Suppressor macrophage treated with lipopolysaccharide for 4 hours (primary cell): ENCODE measurements at regions not wholly inside any gene's neighbourhood (a gene's known extent, or its start where the extent isn't known, plus 50 kb on each side); places are given as distances from the start of the nearest gene placed in this dataset.

Experiments used
- DNase-seq: peaks from one replicate; pipeline ENCODE4 v3.0.0-alpha.2; 2020

DNA sequence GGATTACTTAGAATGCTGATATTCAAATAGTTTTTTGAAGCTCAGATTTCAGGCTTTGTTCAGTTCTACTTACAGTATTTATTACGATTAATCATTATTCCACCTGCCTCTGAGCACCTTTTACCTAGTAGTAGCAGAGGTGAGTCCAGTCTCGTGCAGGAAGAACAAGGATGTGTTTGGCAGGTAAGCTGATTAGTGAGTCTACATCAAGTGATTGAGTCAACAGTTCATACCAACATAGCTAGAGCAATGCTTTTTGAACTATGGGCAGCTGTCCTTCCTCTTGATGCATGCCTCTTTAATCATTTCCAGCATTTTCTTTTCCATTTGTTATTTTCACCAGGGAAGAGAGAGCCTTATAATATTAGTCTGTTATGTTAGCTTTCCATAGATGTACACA is 838.9 kb downstream of the USP25 start:
- no peak for DNase-seq

DNA sequence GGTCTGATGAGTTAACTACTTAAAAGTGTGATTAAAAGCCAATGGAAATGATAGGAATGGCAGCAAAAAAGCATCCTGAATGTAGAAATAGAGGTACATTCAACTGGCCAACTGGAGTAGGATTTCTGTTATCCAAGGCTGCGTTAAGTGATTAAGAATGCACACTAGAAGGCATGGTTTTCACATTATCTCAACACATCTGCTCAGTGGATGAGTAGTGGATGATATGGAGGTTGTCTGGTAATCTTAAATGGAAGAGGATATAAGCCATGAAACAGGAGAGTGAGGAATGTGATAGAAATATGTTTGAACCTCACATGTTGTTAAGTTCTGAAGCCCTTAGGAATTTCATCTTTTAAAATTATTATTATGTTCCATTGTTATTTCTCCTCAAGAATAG is 839.9 kb downstream of the USP25 start:
- DNase-seq = no peak

DNA sequence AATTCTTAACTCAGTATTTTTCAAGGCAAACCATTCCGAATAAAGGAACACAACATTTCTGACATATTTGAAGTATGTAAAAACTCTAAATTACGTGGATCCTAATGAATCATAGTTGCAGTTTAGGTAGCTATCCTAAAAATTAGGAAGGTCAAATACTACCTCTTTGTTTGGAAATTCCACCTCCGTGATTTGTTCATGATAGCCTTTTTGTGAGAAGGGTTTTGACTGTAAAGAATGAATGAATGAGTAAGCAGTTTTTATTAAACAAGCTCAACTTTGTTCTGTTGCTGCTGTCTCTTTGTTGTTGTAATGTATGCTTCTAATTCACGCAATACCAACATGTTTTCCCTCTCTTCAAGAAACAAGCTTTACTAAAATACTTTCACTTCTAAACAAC is 840.4 kb downstream of the USP25 start:
- DNase-seq = no peak

GRCh38 chr21:16570856-16571255 is 841.1 kb downstream of the USP25 start:
- DNase-seq = no peak

- DNase-seq = no peak
These were observed 841.8 kb downstream of the USP25 start for GRCh38 chr21:16571594-16571993.

DNA sequence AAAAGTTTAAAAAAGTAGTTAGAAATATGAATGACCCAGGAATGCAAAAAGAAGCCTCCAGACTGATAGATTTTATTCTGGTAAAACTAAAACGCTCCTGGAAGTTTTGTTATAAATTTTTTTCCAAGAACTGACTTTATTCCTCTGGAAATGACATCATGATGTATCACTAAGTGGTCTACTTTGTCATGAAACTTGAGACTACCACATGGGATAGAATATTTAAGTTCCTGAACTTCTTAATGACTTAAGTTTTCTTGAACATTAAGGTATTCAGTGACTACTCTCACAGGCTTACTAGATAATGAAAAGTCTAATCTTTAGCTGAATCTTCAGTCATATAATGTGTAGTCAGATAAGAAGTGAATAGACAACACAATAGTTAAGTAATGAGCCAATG is 842.2 kb downstream of the USP25 start:
- no peak for DNase-seq

- DNase-seq = no peak
These were observed 843.8 kb downstream of the USP25 start for GRCh38 chr21:16573578-16573977.

DNA sequence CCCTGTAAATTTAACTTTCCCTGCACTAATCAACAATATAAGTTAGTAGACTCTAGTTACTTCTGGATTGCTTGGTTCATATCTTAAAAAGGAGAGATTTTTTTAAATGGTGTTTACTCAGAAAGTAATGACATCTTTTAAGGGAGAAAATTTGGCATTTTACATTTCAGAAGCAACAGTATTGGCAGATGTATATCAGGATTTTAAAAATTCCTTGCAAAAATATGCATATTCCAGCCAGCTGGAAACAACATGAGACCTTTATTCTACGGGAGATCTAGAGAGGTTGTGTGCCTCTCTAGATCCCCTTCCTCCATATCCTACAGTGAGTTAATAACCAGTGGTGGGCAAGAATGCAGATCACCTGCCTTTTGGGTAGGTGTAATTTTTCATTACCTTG is 848.2 kb downstream of the USP25 start:
- DNase-seq = no peak

- DNase-seq = no peak
These were observed 849.1 kb downstream of the USP25 start for GRCh38 chr21:16578912-16579311.

- DNase-seq = no peak
These were observed 849.8 kb downstream of the USP25 start for GRCh38 chr21:16579538-16579937.

GRCh38 chr21:16580661-16581060 is 850.9 kb downstream of the USP25 start:
- no peak for DNase-seq

DNA sequence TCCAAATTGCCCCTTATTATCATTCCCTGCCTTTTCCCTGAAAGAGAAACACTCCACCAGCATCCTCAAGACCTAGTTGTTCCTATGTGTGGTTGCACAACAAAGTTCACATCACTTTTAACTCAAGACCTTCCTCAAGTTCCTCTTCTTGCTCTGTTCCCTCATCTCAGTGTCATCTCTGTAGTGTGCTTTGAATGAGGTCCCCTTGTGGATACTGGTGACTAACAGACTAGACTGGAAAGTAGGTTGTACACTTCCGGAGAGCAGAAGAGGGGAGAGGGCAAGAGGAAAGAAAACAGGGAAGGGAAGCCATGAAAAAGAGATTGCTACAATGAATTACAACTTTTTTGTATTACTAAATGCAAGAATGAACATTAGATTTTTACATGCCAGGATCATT is 853.8 kb downstream of the USP25 start:
- DNase-seq = peak; percentile 47

- no peak for DNase-seq
These were observed 855.0 kb downstream of the USP25 start for GRCh38 chr21:16584756-16585155.

GRCh38 chr21:16585896-16586295 is 856.1 kb downstream of the USP25 start:
- no peak for DNase-seq

- DNase-seq = no peak
These were observed 857.4 kb downstream of the USP25 start for GRCh38 chr21:16587141-16587581.

DNA sequence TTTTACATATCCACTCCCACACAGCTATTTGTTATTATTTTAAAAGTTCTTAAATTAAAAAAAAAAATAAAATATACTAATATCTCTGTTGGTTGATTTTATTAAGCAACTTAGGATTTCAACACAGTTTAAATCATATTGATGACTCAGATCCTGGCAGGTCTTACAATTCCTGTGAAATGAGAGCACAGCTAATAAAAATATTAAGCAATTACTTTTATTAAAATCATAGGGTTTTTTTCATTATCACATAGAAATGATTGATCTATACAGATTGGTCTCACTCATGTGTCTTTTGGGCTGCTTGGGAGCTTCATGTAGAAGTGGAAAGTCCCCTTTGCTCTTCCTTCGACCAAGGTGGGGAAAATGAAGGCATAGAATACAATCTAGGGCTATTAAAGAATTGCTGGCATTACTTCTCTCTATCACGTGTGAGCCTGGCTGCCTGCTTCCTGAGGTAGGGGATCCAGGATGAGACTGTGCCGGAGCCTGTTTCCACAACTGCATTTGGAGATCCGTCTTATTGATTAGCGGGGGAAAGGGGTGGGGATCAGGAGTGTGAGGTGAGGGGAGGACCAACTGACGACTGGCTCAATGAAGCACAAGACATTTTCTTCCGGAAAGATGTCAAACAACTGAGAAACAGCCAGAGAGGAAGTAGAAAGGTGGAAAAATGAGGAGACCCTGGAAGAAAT is 858.0 kb downstream of the USP25 start:
- peak; percentile 5 for DNase-seq

- no peak for DNase-seq
These were observed 858.7 kb downstream of the USP25 start for GRCh38 chr21:16588433-16588860.

DNA sequence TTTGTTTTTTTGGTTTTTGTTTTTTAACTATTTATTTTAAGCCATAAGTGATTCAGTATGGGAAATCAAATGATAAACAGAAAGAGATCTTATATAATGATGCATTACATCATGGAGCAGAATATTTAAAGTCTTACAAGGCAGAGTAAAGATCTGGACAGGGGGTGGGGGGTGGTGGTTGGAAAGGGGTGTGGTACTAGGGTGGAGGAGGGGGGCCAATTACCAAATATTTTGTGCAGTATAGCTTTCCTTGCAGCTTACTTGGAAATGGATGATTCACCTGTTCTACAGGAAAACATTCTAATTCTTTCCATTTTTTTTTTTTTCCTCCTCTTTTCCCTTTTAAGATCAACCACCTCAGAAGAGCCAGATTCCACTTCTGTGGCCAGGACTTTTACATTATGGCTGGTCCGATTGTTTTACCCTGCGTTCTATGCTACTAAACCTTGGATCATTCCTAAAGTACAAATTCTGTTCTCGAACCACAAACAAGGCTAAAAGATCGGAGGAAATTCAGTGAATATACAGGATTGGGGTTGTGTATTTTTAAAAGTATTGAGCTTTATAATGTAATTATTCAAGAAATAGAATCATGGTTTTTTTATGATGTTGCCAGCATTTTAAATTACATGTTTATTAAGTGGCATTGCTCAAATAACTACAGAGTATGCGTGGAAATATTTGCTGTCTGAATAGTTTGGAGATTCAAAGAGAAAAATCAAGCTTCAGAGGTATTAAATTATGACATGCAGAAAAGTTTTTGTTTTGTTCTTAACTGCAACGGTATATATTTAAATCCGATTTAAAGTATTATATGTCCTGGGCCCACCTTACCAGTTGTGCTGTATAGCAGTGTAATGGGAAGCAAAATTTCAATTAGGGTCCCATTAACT is 859.5 kb downstream of the USP25 start:
- DNase-seq = no peak

DNA sequence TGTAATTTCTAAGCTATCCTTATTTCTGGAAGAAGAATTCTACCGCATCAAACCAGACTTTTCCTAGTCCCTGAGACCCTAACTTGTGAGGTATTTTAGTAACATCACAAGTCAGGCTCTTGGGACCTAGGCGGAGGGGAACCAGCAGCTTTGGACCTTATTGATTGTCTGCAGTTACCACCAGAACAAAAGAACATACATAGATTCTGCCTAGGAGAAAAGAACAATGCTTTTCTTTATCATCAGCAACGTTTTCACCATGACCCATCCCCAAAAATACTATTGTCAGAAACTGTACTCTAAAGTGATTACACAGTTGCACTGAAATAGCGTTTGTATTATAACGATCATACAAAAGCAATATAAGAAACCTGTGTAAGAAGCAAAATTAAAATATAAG is 860.4 kb downstream of the USP25 start:
- DNase-seq = no peak

DNA sequence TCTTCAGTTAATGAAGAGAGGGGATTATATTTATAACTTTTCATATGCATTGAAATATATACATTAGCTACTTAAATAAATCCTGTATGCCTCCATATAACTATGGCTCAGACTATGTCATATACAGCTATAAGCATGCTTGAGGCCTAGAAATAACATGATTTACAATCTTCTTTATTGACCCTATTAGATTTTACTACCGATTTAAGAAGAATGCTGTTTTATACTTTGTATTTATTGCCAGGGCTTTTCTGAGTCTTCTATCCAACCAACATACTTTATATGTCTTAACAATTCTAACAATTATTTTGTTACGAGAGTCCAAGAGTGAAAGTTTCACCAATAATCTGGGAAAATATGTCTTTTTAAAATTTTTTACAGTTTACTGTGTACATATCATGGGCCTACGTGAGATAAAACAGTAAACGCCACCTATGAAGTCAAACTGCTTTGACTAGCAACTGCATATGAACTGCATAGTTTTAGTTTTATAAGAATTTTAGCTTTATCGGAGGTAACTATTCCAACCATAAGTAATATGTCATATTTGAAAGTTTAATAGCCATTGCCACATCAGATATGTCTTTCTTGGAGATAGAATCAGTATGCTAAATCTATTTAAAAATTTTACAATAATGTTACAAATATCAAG is 861.0 kb downstream of the USP25 start:
- no peak for DNase-seq

DNA sequence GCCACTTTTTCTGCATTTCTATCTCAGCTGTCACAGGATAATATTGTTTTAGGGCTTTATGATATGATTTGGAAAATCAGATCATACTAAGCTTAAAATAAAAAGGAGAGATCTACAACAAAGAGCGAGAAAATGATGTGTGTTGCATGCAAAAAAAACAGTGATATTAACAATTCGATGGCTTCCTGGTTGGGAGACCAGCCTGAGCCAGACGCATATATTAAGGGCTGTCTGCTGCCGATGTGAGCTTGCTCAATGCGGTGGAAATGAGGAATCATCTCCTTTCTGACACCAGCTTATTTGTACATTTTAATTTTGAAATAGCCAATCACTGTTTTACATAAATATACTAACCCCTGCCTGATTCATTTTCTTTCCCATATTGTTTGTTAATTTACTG is 862.6 kb downstream of the USP25 start:
- no peak for DNase-seq

DNA sequence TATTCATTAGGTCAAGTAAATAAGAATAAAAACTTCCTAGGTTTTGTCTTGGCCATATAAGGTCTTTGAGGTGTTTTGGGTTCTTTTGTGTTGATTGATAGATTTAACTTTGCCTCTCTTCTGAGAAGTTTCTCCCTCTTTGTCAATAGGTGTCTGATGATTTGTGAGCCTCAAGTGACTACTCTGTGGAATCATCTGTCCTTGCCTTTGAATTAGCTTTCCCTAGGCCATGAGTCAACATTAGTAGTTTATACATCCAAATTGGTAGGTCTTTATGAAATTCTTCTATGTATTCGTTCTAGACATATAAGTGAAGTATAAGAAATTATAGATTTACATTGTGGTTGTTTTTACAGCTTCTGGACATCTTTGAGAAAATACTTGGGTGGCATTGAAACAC is 864.4 kb downstream of the USP25 start:
- no peak for DNase-seq

GRCh38 chr21:16596369-16596768 is 866.6 kb downstream of the USP25 start:
- DNase-seq = no peak

DNA sequence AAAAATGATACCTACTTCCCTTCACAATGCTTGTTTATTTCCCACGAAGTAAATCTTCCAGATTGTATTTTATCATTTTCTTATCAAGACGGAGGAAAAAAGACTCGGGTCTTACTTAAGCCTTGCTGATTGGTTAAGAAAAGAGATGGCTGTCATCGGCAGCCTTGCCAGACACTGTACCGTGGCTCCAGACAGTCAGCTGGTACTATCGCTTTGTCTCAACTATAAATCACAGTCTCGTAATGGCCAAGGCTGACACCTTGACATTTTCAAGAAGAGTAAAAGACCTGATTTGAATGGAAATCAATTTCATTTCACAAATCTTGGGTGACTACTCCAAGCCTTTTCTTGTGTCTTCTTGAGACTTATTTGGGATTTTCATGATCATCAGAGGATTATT is 868.0 kb downstream of the USP25 start:
- no peak for DNase-seq
